ENCODE measurements at regions not wholly inside any gene's neighbourhood (a gene's known extent, or its start where the extent isn't known, plus 50 kb on each side); places are given as distances from the start of the nearest gene placed in this dataset.

- TF ChIP-seq POLR2A (IDR thresholded peaks at IDR 0.05): no peak
- TF ChIP-seq, protein P1, sequence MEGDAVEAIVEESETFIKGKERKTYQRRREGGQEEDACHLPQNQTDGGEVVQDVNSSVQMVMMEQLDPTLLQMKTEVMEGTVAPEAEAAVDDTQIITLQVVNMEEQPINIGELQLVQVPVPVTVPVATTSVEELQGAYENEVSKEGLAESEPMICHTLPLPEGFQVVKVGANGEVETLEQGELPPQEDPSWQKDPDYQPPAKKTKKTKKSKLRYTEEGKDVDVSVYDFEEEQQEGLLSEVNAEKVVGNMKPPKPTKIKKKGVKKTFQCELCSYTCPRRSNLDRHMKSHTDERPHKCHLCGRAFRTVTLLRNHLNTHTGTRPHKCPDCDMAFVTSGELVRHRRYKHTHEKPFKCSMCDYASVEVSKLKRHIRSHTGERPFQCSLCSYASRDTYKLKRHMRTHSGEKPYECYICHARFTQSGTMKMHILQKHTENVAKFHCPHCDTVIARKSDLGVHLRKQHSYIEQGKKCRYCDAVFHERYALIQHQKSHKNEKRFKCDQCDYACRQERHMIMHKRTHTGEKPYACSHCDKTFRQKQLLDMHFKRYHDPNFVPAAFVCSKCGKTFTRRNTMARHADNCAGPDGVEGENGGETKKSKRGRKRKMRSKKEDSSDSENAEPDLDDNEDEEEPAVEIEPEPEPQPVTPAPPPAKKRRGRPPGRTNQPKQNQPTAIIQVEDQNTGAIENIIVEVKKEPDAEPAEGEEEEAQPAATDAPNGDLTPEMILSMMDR (IDR thresholded peaks at IDR 0.05): no peak
- no peak overlapping the region for H3K4me3 ChIP-seq
- H3K4me1 ChIP-seq: no peaks in the 10 kb centered on the region
- H3K27me3 ChIP-seq: no peaks in the 10 kb centered on the region
- no peak overlapping the region for H3K27ac ChIP-seq
- no peak for DNase-seq
- intact Hi-C loops (cut with DNase I; ENCODE audit: low total_unique reads): no loop called here
- H3K9me3 ChIP-seq: no peaks in the 10 kb centered on the region
- no peaks in the 10 kb centered on the region for H3K36me3 ChIP-seq
Observed at GRCh38 chrX:15098505-15098904, 171.4 kb downstream of the ASB9 start.

- Histone ChIP-seq H3K4me3 (no peak overlapping the region), H3K36me3 (no peaks in the 10 kb centered on the region), H3K27ac (no peak overlapping the region), H3K4me1 (no peaks in the 10 kb centered on the region), H3K27me3 (no peaks in the 10 kb centered on the region), H3K9me3 (no peaks in the 10 kb centered on the region)
- TF ChIP-seq, protein P1 (IDR thresholded peaks at IDR 0.05): no peak
- TF ChIP-seq POLR2A (IDR thresholded peaks at IDR 0.05): no peak
- intact Hi-C loops (cut with DNase I; ENCODE audit: low total_unique reads): no loop called here
- DNase-seq: no peak
Observed at GRCh38 chrX:15087747-15088146, 182.1 kb downstream of the ASB9 start.

DNA sequence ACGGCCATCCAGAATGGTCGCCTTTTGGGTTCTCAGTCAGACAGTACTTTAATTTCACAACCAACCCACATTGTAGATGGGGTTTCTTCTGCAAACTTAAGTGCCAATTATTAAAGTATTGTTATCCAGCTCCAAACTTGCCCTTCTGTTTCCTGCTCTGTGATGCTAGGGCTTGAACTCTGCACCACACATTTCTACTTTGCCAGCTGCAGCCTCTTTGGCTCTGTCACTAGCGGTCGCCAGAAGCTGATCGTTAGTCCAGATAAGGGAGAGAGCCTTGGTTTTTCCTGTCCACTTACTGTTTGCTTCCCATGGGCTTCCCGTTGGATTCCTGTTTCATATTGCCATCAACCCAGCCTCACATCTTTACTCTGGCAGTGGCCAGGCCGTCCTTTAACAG, 196.6 kb downstream of the ASB9 start:
- intact Hi-C loops (cut with DNase I; ENCODE audit: low total_unique reads): no loop called here
- H3K36me3 ChIP-seq: no peaks in the 10 kb centered on the region
- TF ChIP-seq POLR2A (IDR thresholded peaks at IDR 0.05): no peak
- TF ChIP-seq, protein P1 (IDR thresholded peaks at IDR 0.05): no peak
- no peak for DNase-seq
- H3K27ac ChIP-seq: no peak overlapping the region
- no peak overlapping the region for H3K4me3 ChIP-seq
- H3K9me3 ChIP-seq: no peaks in the 10 kb centered on the region
- no peaks in the 10 kb centered on the region for H3K4me1 ChIP-seq
- H3K27me3 ChIP-seq: no peaks in the 10 kb centered on the region

DNA sequence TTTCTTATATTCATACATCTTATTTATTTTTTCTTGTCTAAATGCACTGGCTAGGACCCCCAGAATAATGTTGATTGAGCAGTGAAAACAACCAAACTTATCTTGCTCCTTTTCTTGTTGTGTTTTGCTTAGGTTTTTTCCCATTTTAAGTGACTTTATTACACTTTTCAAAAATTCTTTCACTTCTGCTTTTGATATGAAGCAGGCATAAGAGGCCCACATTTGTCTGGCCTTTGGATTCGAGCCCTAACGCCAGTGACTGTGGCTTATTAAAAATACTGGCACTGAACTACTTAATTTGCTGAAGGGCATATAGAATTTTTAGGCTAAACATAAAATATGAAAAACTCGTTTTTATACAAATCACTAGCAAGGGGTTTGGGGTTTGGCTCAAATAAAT, 197.0 kb downstream of the ASB9 start:
- no peaks in the 10 kb centered on the region for H3K27me3 ChIP-seq
- no peak overlapping the region for H3K27ac ChIP-seq
- H3K4me1 ChIP-seq: no peaks in the 10 kb centered on the region
- H3K4me3 ChIP-seq: no peak overlapping the region
- intact Hi-C loops (cut with DNase I; ENCODE audit: low total_unique reads): no loop called here
- no peaks in the 10 kb centered on the region for H3K36me3 ChIP-seq
- no peak for TF ChIP-seq POLR2A (IDR thresholded peaks at IDR 0.05)
- TF ChIP-seq, protein P1 (IDR thresholded peaks at IDR 0.05): no peak
- no peaks in the 10 kb centered on the region for H3K9me3 ChIP-seq
- DNase-seq: no peak

DNA sequence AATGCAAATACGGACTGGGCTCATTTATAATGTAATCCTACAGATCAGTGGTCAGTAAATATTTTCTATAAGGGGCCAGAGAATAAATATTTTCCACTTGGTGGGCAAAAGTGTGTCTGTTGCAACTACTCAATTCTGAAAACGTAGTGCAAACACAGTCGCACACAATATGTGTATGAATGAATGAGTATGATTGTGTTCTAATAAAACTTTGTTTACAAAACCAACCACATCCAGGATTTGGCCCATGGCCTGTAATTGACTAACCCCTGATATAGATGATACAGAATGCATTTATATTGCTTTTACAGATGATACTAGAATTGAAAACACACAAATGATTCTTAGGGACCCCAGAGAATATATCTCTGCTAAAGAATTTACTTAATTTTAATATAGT, 197.6 kb downstream of the ASB9 start:
- DNase-seq: no peak
- H3K9me3 ChIP-seq: no peaks in the 10 kb centered on the region
- no peak for TF ChIP-seq POLR2A (IDR thresholded peaks at IDR 0.05)
- TF ChIP-seq, protein P1 (IDR thresholded peaks at IDR 0.05): no peak
- intact Hi-C loops (cut with DNase I; ENCODE audit: low total_unique reads): no loop called here
- H3K27me3 ChIP-seq: no peaks in the 10 kb centered on the region
- H3K27ac ChIP-seq: no peak overlapping the region
- no peaks in the 10 kb centered on the region for H3K4me1 ChIP-seq
- no peak overlapping the region for H3K4me3 ChIP-seq
- no peaks in the 10 kb centered on the region for H3K36me3 ChIP-seq
